OCI-M1 (cell line): ENCODE measurements at regions not wholly inside any gene's neighbourhood (a gene's known extent, or its start where the extent isn't known, plus 50 kb on each side); places are given as distances from the start of the nearest gene placed in this dataset.
A peak's percentile ranks its signal among the peaks of the same experiment; 100 is the strongest.
"Not testable (repeated sequence)": the region's sequence is repeated elsewhere in the genome, so short reads cannot be mapped to it uniquely, and the experiment has no call there.

Experiments used
- DNase-seq: peaks from one replicate; lab custom pipeline; 2025; lab: John Stamatoyannopoulos, UW

DNA sequence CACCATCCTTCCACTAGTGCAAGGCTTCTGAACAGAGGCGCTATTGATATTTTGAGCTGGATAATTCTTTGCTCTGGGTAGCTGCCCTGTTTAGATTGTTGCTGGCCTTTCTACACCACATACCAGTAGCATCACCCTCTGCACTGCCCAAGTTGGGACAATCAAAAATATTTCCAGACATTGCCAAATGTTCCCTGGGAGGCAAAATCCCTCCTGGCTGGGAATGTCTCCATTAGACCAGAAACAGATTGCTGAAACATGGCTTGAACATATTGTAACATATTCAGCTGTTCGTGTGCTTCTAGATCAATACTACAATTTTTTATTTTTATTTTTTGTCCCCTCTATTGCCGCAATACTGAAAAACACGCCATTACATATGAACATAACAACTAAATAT lies 174.6 kb downstream of the ABCA8 start:
- no peak for DNase-seq

- no peak for DNase-seq
Observed at GRCh38 chr17:68778726-68779125, 176.5 kb downstream of the ABCA8 start.

- DNase-seq = no peak
Observed at GRCh38 chr17:68777856-68778694, 176.9 kb upstream of the FAM20A start.

DNA sequence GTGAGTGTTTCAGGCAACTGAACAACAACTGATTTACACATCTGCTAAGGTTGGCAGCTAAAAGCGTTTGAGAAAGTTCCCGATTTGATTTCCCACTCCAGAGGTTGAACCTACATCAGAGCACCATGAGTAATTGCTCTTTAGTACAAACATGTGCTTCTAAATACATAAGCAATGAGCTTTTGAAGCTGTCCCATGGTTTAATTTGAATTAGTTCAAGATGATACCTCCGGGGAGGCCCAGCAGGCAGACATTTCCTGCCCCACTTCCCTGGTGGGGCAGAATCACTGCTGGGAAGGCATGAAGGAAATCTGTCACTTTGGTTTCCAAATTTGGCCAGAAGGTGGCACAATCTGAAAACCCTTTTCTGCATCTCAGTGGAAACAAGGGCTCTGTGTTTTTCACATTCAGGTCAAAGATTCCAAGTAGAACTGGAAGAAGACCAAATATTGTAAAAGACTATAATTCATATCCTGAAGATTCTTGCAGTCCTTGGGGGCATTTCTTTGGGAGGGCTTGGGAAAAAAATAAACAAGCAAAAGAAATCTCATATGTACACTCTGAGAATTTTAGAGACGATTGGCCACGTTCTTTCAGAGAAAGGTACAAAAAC lies 176.2 kb upstream of the FAM20A start:
- DNase-seq = peak; percentile 71

DNA sequence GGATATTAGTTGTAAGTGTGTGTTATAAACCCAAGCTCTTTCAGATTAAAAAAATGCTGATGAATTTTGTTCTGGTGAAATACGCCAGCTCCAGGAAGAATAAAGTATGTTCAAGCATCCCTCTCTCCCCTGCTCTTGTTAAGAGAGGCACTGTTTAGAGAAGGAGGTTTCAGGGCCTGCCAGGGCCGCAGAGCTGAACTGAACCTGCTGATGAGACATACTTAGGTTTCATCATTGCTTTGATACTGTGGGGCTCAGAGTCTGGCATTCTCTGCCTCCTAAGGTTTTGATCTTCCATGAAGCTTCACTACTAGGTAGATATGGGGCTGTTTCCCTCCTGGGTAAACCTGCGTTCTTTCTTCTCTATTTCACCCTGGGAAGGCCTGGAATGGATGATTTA lies 175.3 kb upstream of the FAM20A start:
- no peak for DNase-seq

DNA sequence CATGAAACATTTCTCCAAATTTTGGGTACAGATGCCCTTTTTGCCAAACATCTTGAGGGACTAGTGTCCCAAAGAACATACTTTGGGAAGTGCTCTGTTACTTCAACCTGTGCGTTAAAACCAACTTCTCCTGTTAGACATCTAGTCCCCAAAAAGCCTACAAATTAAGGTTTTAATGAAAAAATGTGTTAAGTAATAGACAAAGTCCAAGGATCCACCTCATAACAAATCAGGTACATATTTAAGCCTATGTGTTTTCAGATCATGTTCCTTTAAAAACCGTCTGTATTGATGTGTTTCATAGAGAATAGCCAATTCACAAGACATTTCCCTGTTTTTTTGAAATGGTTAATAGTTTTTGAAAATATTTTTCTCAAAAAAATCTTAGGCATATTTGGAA lies 174.8 kb upstream of the FAM20A start:
- no peak for DNase-seq

DNA sequence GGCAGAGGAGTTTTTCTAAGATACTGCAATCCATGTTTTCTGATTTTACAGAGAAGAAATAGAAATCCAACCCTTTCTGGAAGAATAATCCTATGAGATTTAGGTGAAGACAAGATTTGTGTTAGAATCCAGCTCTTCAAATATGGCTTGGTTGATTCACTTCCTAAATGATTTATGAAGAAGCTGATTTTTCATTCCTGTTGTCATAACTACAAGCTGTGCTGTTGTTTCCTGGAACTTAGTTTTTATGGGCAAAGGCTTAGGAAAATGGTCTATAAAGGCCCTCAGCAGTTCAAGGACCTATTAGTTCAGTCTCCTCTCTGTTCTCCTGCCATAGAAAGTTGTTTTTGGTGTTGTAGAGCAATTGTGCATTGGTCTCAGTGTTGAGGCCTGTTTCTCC lies 174.2 kb upstream of the FAM20A start:
- DNase-seq = no peak

DNA sequence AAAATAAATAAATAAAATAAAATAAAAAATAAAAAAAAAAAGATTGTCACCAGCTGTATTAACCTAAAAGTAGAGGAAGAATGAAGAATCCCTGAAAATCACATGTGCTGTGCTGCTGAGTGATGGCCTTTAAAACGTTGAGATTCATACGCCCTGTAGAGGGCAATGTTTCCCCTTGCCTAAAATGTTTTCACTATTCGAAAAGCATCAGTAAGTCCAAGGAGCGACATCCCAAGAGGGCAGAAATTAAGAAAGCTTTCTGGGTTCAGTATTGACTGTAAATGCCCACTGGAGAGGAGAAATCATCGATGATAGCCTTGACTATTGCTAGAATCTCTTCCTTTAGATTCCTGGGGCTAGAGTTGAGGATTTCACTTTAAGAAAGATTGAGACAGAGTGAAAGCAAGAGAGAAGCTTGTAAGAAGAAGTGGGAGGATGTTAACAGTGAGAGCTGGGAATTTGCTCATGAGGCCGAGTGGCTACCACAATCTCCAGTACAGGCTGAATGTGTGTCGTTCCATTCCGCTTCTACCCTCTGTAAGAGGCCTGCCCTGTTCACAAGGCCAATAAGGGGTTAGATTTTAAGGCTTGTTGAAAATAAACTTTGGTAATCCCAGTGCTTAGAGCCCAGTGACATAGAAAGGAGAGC lies 170.8 kb upstream of the FAM20A start:
- DNase-seq = peak; percentile 76

GRCh38 chr17:68768804-68769203 lies 167.6 kb upstream of the FAM20A start:
- DNase-seq = no peak

DNA sequence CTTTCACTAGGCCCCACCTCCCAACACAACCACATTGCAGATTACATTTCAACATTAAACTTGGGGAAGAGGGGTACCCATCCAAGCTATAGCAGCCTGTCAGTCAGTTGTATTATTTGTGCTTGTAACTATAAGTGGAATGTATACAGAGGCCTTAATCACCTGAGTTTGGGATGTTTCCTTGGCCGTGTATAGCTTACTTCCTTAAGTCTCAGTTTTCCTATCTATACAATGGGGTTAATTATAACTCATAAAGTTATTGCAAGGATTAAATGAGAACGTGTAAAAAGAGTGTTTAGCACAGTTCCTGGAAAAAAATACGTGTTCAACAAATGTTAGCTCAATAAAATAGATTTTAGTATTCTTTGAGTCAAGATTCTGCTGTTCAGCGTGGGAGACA lies 165.5 kb upstream of the FAM20A start:
- DNase-seq = no peak

DNA sequence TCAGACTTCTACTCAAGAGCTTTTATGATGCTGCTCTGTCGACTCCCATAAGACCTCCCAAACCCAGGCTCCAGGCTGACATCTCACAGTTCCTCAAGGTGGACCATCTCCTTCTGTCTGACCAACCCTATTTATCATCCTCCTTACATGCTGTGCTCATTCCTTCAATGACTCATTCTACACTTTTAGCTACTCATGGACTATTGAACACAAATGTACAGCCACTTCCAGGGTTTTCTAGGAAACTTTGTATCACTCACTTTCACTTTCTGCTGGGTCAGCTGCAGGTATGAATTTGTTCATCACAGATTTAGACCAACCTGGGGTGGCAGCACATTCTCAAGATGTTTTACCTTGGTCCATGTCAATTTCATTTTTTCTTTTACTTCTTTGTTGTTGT lies 162.4 kb upstream of the FAM20A start:
- peak; percentile 9 for DNase-seq

- no peak for DNase-seq
Observed at GRCh38 chr17:68762911-68763310, 161.7 kb upstream of the FAM20A start.

- no peak for DNase-seq
Observed at GRCh38 chr17:68760141-68760475, 158.9 kb upstream of the FAM20A start.

DNA sequence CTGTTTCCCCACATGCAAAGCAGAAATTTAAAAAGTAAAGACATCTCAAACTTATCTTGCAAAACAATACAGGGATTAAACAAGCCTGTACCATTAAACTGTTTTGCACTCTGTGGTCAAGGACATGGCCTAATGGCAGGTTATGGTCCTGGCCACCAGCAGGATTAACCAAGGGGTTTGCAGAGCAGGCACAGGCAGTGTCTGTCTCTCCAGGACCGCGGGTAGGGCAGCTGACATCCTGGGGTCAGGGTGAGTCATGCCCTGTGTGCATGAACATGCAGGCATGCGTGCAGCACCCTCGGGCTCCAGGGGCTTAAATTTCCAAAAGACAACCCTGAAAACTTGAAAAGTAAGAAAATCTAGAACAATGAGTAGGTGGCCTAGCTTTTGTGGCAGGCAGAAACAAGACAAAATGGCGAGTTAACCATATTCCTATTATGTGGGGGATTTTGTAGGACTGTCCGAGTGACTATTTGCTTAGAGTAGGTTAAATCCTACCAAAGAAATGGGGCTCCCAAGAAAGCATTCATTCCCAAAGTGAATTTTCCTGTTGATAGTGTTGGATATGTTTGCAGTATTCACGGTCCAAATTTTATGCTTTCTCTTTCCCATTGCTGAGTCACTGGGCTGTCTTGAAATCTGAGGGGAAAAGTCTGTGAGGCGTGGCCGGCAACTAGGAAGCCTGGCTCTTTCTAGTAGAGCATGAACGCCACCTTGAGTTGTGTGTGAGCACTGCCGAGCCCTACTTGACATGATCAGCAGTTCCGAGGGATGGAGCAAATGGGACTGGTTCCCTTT lies 158.4 kb upstream of the FAM20A start:
- DNase-seq = peak; percentile 93

DNA sequence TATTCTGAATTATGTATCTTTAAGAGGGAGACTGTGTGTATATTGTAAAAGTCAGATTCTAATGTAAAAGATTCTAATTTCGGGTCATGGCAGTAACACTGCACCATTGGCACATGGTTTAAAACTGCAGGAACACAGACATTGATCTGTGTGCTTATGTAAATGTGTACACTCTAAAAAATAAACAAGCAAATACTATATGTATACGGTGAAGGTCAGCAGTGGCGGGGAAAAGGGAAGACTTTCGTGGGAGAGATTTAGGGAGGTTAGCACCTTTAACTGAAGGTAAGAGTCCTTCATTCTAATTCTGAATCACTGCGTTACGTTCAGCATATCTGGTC lies 157.8 kb upstream of the FAM20A start:
- DNase-seq = no peak

GRCh38 chr17:68757866-68758757 lies 156.9 kb upstream of the FAM20A start:
- DNase-seq = not testable (repeated sequence)

DNA sequence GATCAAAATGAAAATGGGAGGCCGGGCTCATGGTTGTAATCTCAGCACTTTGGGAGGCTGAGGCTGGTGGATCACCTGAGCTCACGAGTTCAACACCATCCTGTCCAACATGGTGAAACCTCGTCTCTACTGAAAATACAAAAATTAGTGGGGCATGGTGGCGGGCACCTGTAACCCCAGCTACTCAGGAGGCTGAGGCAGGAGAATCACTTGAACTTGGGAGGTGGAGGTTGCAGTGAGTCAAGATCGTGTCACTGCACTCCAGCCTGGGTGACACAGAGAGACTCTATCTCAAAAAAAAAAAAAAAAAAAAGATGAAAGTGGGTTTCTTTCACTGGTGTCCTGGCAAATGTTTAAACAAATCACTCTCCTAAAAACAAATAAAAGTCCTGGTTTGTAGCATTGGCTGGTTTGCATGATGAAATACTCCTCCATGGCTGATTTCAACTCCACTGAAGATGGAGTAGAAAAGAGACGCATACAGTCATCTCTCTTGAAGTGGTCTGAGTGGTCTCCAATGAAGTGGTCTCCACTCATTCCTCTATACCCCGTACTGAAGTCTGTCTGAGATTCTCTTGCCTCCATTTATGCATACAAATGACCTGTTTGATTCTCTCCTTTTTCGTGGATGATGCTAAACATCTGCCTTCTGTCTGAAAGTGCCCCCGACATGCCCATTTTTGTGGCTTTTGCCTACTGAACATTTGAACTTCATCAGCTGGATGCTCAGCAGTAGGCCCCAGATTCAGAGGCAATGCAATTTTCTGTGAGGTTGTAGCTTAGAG lies 153.0 kb upstream of the FAM20A start:
- DNase-seq = no peak

GRCh38 chr17:68750208-68750562 lies 149.0 kb upstream of the FAM20A start:
- DNase-seq = no peak

DNA sequence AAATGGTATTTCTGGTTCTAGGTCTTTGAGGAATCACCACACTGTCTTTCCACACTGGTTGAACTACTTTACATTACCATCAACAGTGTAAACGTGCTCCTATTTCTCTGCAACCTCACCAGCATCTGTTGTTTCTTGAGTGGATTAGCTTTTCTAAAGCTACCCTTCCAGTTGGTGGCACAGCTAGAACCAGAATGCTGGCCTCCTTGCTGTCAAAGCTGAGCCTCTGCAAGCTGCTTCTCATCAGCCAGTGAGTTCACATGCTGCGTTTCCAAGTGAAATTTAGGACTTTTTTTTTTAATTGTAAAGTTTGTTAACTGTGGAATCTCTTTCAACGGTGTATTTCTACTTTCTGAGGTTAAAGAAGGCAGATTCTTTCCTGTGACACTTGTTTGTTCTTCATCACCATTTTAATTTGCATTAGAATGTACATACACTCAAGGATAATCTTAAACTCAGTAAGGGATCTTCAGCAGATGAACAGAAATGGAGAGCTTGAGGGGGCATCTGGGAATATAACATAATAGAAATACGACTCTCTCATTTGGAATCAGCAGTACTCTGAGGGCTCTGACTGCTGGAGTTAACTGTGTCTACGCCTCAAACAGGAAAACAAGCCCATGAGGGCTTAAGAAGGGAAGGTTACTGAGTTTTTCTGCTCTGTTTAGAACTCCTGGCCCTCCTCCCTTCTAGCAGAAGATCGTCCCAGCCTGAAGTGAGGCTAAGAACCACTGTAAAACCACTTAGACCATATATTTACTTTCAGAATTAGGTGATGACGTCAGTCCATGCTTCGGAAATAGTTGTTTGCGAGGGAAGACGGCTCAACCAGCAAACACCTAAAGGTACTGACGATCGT lies 148.4 kb upstream of the FAM20A start:
- DNase-seq = no peak

DNA sequence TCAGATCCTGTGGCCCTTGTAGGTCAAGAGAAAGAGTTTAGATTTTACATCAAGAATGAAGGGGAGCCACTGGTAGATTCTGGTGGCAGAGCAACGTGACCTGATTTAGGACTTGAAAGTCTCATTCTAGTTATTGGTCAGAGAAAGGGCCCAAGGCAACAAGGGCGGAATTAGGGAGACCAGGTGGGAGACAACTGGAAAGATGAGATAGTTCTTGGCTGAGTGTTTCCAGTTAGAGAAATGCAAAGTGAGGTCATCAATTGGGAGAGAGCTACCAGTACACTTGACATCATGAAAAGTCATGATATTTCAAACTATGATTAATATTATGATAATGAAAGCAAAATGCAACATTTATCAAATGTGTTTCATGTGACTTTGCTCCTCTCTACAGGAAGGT lies 147.2 kb upstream of the FAM20A start:
- no peak for DNase-seq
